Psoas muscle (tissue), 7 donors: ENCODE measurements at regions not wholly inside any gene's neighbourhood (a gene's known extent, or its start where the extent isn't known, plus 50 kb on each side); places are given as distances from the start of the nearest gene placed in this dataset.

ENCODE experiments used
- ATAC-seq, 4 donors: fragments of 200-7000 bp; cut with Tn5 transposase; one replicate each; pipeline ENCODE4 v1.9.1; 2020; ENCODE audit warnings: moderate library complexity in 3 of 4, mild to moderate bottlenecking in 2 of 4
- DNase-seq, 2 donors: peaks; one replicate each; pipeline ENCODE4 v3.0.0-alpha.2; 2020
- H3K27ac ChIP-seq: fragments of 200-600 bp; one replicate; pipeline ENCODE4 v1.8.0; 2022
- H3K27me3 ChIP-seq, 3 donors: fragments of 200-600 bp in 1 of 3; one replicate each; pipeline versions ENCODE4 v1.6.1 to v1.8.0; 2013 to 2022; ENCODE audit warnings: low read length in 2 of 3, mild to moderate bottlenecking in 2 of 3, moderate library complexity in 1 of 3; ENCODE audit not compliant: insufficient read depth in 3 of 3
- H3K36me3 ChIP-seq, 2 donors: fragments of 200-600 bp in 1 of 2; one replicate each; pipeline versions ENCODE4 v1.6.1 to v1.8.0; 2013 to 2022; ENCODE audit warnings: low read depth in 1 of 2, mild to moderate bottlenecking in 1 of 2, moderate library complexity in 1 of 2; ENCODE audit not compliant: insufficient read depth in 1 of 2
- H3K4me1 ChIP-seq: fragments of 200-600 bp; one replicate; pipeline ENCODE4 v1.8.0; 2022
- H3K4me3 ChIP-seq: fragments of 200-600 bp; one replicate; pipeline ENCODE4 v1.8.0; 2022; ENCODE audit warnings: mild to moderate bottlenecking
- H3K9me3 ChIP-seq: fragments of 200-600 bp; one replicate; pipeline ENCODE4 v1.8.0; 2022
- WGBS, 3 donors: extraction: QIAGEN DNeasy Blood & Tissue Kit; methylation state at CpG; one replicate each; pipeline versions ENCODE4 v1.1.6 to v1.1.7; 2013; 5-methylcytosine and 5-hydroxymethylcytosine counted together
- intact Hi-C, 2 donors: fragments of 100-400 bp; cut with DNase I; formaldehyde crosslinking; loops; one replicate each; pipeline versions ENCODE4 v1.11.0 to v1.14.2; 2022
- TF ChIP-seq, protein P1 (sequence below): fragments of 200-600 bp; IDR thresholded peaks from one replicate; pipeline ENCODE4 v1.8.0; 2022; ENCODE audit warnings: antibody characterized with exemption
- donor health status: healthy with polysubstance abuse.
- donor health status: DM: no; HTN: no; CAD: no; lungs with moderate emphysema.
- donor health status: Bipolar disorder and iron deficiency.
- donor health status: healthy.
- donor health status: DM: yes; HTN: yes; CAD: no.
- donor health status: DM: no; HTN: no; CAD: no.
- donor health status: DM: yes; HTN: yes; CAD: no.

DNA sequence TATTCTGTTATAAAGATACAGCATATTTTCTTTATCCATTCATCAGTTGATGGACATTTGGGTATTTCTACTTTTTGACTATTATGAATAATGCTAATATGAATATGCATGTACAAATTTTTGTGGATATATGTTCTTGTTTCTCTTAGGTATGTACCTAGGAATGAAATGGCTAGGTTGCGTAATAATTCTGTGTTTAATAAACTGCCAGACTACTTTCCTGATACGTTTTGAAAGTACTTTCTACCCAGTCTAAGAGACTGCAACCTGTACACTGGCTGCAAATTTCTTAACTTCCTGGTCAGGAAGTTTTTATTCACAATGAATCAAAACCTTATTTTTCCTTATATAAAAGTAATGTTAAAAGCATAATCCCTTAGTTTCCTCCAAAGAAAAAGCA lies 93.9 kb upstream of the STARD4 start:
- H3K36me3 ChIP-seq: no peaks in the 10 kb centered on the region
- intact Hi-C loops: no loop called here
- TF ChIP-seq, protein P1, sequence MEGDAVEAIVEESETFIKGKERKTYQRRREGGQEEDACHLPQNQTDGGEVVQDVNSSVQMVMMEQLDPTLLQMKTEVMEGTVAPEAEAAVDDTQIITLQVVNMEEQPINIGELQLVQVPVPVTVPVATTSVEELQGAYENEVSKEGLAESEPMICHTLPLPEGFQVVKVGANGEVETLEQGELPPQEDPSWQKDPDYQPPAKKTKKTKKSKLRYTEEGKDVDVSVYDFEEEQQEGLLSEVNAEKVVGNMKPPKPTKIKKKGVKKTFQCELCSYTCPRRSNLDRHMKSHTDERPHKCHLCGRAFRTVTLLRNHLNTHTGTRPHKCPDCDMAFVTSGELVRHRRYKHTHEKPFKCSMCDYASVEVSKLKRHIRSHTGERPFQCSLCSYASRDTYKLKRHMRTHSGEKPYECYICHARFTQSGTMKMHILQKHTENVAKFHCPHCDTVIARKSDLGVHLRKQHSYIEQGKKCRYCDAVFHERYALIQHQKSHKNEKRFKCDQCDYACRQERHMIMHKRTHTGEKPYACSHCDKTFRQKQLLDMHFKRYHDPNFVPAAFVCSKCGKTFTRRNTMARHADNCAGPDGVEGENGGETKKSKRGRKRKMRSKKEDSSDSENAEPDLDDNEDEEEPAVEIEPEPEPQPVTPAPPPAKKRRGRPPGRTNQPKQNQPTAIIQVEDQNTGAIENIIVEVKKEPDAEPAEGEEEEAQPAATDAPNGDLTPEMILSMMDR: no peak

DNA sequence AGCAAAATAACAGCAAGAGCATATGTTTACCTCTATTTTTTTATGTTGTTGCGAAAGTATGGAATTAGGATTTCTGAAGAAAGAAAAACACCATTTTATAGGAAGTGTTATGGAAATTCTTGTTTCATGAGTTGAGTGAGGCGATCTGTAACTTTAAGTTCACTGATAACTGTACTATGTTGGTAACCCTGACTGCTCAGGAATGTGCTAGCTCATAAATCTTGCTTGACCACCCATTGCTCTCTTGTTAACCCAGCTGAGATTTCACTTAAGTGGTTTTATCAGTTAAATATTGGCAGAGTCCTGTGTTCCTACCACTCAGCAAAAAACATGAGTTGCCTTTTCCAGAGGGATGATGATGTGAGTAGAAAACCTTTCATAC lies 91.1 kb upstream of the STARD4 start:
- no peaks in the 10 kb centered on the region for H3K36me3 ChIP-seq

More for the DNA sequence above, 93.9 kb upstream of the STARD4 start:
- DNase-seq (no peak), ATAC-seq (no peak)
- WGBS, 3 donors: 76 to 89% (median 84%) methylated on average over 2 of the region's 2 CpGs
- Histone ChIP-seq H3K9me3 (no peaks in the 10 kb centered on the region), H3K4me3 (no peak overlapping the region), H3K4me1 (no peaks in the 10 kb centered on the region), H3K27me3 (no peaks in the 10 kb centered on the region), H3K27ac (no peak overlapping the region)

DNA sequence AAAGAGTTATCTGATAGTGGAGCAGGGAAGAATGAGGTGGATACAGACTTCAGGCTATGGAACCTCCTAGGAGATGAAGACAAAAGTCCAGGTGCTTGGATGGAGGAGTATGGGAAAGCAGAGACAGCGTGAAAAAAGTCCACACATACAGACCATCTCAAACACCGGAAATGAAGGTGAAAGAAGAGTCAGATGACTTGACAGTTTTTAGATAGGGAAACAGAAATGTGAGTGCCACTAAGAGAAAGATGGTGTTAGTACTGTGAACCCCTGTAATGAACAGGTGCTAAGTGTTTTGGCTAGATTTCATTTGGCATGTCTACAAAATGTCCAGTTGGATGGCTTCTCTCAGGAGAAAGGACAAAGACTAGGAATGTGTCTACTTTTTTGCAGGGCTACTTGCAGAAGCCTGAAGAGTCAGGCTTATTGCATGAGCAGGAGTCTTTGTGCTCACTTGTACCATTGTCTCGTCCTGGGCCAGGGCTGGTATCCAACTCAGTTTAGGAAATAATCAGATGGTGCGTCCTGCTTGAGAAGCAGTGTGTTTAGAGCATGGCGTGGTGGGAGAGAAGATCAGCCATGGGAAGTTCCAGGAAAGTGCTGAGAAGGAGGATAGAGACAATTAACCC lies 90.6 kb upstream of the STARD4 start:
- no peak for DNase-seq
- no peaks in the 10 kb centered on the region for H3K36me3 ChIP-seq
- H3K4me3 ChIP-seq: no peak overlapping the region
- no peaks in the 10 kb centered on the region for H3K4me1 ChIP-seq
- H3K27ac ChIP-seq: no peak overlapping the region
- no peaks in the 10 kb centered on the region for H3K9me3 ChIP-seq
- TF ChIP-seq, protein P1: no peak
- H3K27me3 ChIP-seq: no peaks in the 10 kb centered on the region
- intact Hi-C loops: no loop called here
- ATAC-seq: no peak
- WGBS, 3 donors: 66 to 78% (median 71%) methylated on average over 5 of the region's 5 CpGs

More for the DNA sequence above, 91.1 kb upstream of the STARD4 start:
- Histone ChIP-seq H3K4me1 (no peaks in the 10 kb centered on the region), H3K9me3 (no peaks in the 10 kb centered on the region), H3K27me3 (no peaks in the 10 kb centered on the region), H3K27ac (no peak overlapping the region), H3K4me3 (no peak overlapping the region)
- ATAC-seq (no peak), DNase-seq (no peak)
- WGBS, 3 donors: 92 to 96% (median 93%) methylated on average over 2 of the region's 2 CpGs
- TF ChIP-seq, protein P1: no peak
- intact Hi-C loops: no loop called here

DNA sequence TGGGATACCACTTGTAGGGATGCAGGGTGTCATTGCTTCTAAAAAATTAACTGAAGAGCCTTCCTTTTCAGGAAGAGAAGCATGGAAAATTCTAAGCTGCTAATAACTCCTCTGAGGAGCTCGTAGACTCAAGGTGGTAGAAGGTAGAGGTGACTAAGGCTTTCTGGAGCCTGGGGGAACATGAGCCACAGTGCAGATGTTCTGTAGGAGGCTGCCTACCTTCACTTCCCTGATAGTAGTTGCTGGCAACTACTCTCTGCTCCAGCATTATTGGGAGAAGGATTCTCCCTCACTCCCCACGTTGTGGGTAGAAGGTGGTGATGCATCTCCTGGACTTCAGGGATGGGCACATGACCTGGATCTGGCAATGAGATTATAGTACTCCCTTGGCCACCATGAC lies 86.7 kb upstream of the STARD4 start:
- H3K27me3 ChIP-seq: no peaks in the 10 kb centered on the region
- DNase-seq (no peak), ATAC-seq (no peak)
- no peaks in the 10 kb centered on the region for H3K36me3 ChIP-seq
- no peak overlapping the region for H3K4me3 ChIP-seq
- no peaks in the 10 kb centered on the region for H3K9me3 ChIP-seq
- H3K27ac ChIP-seq: no peak overlapping the region
- intact Hi-C loops: no loop called here
- 71 to 80% (median 73%) methylated on average over 2 of the region's 2 CpGs for WGBS, 3 donors
- TF ChIP-seq, protein P1: no peak
- H3K4me1 ChIP-seq: no peaks in the 10 kb centered on the region

DNA sequence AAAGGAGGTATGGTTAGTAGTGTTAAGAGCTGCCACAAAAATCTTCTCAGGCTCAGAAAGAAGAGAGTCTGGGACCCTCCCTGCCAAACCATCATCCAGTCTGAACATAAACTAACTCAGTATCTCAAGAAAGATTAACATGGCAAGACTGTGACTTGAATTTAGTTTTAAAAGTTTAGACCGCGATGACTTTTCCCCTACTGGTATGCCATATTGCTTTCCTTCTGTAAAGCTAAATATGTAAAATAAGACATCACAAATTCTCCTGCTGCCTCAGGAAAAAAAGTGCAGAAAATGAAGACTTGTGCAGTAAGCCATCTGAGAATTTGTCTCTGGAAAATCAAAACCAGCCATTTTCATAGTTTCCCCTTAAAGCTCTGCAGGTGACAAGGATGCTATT lies 85.2 kb upstream of the STARD4 start:
- intact Hi-C loops: no loop called here
- Histone ChIP-seq H3K27ac (no peak overlapping the region), H3K9me3 (no peaks in the 10 kb centered on the region), H3K27me3 (no peaks in the 10 kb centered on the region), H3K36me3 (no peaks in the 10 kb centered on the region), H3K4me1 (no peaks in the 10 kb centered on the region), H3K4me3 (no peak overlapping the region)
- 96 to 100% (median 96%) methylated on average over 2 of the region's 2 CpGs for WGBS, 3 donors
- TF ChIP-seq, protein P1: no peak
- ATAC-seq (no peak), DNase-seq (no peak)
